ENCODE measurements at regions not wholly inside any gene's neighbourhood (a gene's known extent, or its start where the extent isn't known, plus 50 kb on each side); places are given as distances from the start of the nearest gene placed in this dataset.

DNA sequence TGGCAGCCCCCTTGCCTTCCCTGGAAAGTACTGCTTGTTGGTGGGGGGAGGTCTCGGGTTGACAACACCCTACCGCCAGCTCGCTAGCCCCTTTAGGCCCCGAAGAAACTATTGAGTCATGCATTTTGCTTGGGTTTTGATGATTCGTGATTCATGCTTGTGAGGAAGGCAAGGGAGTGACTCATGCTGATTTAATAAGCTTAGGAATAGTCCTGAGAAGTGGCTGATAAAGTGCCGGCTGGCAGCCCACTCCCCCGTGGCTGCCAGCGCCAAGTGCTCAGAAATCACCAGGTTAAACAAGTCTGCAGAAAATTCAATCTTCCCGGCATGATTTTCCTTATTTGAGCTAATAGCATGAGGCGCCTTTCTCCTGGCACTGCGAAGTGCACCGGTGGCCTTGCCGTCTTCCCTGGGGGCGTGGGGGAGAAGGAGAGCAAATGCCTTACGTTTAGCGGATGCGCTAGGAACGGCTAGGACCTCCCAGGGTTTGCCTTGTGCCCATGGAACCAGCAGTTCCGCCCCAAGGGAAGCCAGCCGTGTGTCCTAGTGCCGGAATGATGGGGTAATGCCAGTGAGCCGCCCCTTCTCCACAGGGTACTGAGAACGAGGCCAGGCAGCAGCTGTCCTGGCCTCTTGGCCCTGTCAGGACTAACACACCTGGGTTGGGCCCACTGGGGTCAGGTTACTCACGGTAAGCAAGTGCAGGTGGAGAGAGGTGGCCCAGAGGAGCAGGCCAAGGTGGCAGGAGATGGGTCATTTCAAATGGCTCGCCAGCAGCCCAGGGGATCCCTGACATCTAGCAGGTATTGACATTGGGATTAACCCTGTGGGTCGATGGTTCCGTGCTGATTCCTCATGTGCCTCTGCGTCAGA lies 151.9 kb downstream of the MACROH2A1 start:
- DNase-seq = no peak

DNA sequence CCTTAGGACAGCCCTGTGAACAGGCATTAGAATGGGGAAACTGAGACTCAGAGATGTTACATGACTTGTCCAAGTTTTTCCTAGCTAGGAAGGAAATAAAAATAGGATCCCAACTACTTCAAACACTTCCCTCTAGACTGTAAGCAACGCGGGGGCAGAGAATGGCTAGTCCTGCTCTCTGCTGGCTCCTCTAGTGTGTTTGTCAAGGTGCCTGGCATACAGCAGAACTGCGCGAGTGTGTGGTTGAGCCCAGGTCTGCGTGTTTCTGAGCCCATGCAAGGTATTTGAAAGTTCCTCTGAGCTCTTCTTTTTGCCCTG lies 152.5 kb downstream of the MACROH2A1 start:
- DNase-seq = no peak

DNA sequence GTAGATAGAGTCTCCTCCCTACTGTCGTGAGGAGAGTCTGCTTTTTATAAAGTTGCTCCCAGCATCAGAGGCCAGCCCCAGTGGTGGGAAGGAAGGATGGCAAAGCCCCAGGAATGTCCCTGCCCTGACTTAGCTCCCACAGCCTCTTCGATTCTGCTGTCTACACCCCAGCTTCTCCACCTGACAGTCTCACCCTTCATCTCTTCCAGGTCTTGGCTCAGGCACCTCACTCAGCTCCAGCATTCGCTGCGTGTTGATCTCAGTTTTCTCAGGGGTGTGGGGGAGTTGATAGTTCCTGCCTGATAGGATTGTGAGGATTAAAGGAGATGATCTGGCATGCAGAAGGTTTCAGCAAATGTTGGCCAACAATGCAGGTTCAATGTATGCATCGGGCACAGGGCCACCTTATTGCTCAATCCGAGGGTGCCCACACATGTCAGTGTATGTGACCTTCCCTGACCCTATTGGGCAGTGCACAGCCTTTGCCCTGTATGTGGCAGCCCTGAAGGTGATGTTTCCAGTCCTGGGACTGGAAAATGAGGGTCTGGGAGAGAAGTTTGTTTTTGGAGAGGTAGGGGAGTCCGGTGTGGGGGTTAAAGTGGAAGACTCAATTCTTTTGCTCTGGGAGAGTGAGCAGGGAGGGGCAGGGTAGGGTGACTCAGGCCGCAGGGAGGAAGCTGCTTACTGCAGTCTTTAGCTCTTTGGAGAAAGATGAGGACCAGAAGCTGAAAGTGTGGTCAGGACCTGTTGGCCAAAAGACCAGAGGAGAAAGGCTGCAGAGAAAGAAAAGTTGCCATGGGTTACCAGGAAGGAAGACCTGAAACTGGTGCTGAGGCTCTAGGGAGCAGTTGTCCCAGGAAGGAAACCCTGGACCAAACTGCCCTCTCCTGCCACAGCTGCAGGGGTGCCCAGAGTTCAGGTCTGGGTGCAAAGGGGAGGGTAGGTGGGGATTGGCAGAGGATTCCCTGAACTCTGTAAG lies 153.2 kb downstream of the MACROH2A1 start:
- no peak for DNase-seq

DNA sequence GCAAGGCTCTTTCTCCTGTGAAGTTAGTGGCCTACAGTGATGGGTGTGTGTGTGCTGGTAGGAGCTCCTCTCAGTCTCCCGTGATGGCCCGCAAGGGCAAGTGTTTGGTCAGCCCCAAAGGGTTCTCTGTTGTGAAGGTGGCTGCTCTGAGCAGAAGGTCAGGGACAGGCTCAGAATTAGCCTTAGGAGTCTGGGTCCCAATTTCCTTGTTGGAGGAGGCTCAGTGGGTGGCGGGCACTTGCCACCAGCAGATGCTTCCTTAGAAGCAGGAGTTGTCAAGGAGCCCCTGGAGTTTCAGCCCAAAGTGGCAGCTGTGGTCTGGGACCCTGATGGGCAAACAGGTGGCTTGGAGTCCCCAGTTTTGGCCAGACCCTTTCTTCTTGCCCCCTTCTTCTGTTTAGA lies 154.4 kb downstream of the MACROH2A1 start:
- DNase-seq = no peak

DNA sequence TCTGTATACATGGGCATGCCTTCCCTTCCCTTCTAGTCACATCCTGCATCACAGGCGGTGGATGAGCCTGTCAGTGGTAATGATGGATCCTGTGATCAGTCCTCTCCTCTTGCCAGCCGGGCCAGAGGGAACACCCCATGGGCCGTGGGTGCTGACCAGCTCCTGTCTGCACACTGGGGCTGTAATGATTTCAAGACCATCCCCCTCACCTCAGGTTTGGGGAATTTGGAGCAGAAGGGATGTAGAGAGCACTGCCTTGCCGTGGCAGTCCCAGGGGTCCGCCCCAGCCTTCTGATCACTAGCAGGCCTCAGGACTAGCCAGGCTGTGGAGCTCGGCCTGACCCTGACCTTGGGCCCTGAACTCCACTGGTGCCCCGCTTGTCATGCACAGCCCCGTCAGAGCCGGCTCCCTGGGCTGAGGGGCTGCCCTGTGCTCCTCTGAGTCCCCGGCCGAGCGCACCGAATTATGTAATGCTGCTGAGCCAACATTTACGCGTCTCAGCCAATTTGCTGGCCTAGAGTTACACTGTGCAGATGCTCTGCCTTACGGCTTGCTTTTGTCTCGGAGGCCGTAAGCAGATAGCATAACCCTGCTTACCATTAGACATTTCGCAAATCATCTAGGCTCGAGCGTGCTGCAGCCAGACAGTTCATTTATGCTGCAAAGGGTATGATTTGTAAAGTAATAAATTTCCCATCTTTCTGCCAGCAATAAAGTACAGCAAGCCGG lies 155.3 kb downstream of the MACROH2A1 start:
- DNase-seq = no peak

DNA sequence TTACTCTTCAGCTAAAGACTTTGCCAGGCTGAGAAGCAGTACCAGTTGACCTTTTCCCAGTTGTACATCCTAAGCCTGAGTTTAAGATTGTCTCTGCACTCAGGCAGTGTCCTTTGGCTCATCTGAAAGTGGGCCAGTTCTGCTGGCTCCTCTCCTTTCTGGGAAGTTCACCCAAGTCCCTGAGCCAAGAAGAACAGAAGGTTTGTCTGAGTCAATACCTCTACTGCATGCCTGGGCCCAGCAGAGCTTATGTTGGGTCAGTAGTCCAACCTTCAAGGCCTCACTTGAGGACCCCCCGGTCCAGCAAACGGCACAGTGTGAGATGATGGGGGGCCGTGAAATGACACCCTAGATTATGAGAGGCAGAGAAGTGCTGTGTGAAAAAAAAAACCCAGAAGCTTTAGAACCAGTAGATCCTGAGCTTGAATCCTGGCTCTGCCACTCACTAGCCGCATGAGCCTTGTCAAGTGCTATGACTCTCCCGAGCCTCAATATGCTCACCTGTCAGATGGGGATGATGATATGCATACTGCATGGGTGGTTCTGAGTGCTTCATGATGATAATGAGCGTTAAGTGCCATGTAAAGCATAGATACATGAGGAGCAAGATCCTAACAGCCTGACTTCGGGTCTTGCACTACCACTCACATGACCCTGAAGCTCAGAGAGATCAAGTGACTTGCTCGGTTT lies 156.0 kb downstream of the MACROH2A1 start:
- DNase-seq = no peak

DNA sequence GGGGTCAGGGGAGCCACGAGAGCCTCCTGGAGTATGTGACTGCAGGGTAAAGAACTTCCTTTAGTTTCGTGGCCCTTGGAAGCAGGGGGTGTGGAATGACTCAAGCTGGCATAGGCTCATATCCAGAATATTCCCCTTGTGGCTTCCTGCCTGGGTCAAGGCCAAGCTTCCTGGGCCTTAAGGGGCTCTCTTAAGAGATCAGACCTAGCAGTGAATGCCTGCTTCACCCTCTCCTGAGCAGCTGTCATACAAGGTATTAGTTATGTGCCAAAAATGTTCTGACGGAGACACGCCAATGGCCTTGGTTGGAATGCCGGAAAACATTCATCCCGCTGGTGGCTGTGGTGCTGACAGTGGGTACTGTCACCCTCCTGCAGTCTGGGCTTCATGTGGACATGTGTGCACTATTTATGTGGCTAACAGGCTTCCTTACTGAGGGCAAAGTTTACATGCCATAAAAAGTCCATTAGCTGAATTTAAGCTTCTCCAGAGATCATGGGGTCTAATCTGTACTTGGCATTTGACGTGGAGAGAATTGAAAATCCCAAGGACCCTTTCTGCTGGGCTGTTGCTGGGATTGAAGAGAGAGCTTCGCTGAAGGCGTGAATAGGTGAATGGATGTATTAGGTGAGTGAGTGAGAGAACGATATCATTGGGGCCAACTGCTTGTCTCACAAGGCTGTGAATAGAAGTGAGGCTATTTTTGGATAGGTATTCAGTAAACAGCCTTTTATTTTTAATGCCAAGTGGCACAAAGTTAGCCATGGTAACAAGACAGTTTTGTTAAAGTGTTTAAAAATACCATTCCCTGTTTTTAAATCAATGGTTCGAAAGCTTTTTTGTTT lies 156.8 kb downstream of the MACROH2A1 start:
- DNase-seq = no peak

DNA sequence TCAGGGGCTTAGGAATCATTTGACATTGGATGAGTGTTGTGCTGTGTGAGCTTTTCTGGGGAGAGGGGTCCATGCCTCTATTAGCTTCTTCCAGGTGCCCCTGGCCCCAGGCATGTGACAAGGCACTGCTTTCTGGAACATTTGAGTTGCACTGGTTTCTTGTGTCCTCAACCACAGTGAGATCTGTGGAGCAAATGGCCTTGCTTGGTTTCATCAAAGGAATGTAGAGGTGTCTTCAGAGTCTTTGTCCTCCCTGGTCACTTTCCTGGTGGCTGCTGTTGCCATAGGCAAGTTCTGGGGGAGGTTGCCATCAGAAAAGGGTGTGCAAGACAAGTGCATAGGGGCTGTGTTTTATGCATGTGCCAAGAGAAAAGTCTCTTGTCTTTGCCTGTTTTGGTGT lies 157.5 kb downstream of the MACROH2A1 start:
- no peak for DNase-seq

DNA sequence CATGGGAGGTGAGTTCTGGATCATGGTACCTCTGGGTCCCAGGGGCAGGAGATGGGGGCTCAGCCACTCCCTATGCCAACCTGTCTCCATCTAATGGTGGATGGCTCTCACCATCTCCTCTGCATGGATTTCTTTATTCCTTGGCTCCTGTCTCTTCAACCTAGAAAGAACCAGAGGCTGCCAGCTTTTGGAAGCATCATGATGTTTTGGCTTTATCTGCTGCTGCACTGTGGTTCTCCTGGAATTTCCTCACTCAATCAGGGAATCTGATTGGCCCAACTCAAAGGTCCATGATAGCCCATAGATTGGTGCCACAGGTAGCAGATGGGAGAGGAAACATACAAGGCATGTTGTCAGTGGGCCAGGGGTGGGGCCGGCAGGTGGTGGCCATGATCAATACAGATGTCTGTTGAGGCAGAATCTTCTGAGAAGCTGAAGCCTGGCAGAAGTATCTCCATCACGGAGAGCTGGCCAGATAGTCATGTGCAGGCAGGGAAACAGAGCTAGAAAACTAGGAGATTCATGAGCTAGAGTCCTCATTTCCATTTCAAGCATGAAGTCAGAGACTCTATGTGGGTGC lies 158.2 kb downstream of the MACROH2A1 start:
- DNase-seq = no peak

DNA sequence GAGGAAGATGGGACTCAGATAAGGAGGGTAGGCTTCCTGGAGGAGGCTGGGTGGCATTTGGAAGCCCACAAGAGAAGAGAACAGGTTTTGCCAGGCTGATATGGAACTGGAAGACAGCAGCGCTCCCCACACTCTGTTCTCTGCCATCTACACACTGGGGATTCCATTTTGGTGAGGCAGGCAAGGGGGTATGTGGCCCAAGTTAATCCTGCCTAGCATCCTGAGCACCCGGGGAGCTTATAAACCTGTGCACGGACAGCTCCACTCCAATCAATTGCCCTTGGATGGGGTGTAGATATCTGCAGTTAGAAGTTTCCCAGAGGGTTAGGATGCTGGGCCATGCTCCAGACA lies 158.8 kb downstream of the MACROH2A1 start:
- DNase-seq = no peak

DNA sequence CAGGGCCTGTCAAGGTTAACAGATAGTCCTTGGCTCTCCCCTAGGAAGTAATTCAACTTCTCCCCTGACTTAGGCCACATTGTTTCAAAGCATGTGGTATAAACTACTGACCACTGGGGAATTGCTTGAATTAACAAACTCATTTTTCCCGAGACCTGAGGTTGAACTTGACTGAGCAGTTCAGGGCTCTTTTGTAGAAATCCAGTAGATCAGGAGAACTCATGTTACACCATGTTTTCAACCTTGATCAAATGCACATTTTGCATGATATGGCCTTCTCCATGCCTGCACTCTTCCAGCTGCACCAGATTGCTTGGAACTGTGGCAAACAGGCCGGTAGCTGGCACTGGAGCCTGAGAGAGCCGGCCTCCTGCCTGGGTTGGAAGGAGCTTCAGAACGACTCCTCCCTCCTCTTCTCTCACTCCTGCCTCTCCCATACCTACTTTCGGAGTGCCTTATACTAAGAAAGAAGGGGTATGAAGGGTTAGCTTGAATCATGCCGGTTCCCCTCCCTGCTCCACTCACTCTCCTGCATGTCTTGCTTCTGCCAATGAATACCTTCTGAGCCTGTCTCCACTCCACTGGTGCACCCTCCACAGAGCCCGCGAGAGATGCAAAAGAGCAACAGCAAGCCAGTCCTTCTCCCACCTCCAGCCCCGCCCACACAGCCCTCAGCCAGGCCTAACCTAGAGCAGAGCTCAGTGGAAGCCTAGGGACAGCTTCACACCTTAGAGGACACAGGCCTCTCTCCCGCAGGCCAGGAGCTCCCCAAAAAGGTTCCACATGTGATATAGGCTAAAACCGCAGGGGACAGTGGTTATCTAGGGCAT lies 159.4 kb downstream of the MACROH2A1 start:
- DNase-seq = no peak

DNA sequence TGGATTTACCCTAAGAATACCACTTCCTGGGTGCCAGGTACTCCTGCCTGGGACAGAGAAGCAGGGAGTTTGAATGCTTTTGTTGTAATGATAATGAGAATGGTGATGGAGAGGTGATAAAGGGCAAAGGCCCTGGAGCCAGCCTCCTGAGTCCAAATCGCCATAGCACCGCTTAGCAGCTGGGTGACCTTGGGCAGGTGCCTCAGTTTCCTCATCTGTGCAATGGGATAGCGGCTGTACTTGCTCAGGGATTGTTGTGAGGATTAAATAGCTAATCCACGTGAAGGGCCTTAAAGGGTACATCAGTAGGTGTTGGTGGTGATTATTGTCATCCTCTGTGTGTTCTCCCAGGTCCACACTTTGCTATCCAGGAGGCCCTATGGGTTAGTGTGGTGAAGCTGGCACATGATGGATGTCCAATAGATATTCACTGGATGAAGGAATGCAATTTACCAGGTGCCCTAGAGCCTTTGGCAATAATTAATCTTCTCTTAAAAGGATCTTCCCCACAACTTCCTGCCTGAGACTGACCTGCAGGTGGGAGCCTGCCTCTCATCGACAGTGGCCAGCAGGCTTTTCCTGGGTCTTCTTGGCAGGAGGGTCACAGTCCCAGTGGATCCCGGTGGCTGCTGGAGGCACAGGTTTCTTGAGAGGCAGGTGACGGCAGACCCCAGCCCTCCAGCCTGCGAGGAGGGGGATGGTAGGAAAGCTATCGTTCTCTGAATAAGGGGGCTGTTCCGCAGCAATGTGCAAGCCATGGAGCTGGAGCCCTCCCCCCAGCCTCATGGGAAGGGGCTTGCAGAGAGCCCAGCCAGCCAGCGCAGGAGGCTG lies 160.2 kb downstream of the MACROH2A1 start:
- DNase-seq = no peak

DNA sequence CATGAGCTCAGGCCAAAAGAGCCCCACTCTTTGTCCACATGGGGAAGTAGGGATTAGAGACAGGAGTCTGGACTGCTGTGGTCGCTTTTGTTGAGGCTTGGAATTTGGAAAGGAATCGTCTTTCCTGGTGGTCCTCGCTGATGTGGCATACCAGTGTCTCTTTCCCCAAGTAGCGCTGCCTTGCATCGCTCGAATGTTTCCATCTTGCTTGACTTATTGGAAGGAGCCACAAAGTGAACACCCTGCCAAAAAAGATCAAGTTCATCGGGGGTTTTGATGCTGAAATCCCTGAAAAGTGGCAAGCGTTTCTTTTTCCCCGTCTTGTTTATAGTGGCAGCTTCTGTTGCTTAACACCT lies 161.3 kb downstream of the MACROH2A1 start:
- no peak for DNase-seq

DNA sequence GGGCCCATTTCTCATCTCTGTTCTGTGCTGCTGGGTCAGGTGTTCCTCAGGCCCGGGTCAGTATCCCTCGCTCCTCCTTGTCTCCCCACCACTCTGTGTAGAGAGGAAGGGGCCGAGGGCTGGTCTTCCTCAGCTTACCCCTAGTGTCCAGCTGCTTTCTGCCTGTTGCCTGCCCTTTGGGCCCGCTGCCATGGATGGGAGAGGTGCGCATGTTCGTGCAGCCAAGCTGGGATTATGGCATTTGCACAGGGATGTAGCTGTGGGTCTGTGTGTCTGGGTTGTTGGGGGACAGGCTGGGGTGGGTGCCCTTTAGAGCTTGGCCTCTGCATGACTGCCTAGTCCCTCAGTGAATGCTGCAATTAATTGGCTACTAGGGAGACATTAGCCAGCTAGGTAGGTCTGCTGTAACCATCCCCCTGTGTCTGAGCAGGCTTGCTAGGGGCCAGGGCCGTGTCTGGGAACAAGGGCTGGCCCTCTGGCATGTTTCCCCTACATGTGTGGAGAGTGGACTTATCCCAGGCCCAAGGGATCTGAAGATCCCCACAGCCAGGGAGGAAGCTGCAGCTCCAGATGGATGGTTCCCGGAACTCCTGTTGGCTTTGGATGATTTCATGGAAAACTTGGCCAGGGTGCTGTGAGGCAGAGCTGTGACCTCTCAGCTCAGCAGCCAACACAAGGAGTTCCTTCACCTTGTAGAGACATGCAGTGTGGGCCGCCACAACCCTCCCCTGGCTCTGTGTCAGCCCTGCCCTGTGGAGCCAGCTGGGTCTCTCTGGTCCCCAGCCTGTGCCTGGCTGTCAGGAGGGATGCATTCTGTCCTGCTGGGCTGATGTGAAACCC lies 161.9 kb downstream of the MACROH2A1 start:
- no peak for DNase-seq

DNA sequence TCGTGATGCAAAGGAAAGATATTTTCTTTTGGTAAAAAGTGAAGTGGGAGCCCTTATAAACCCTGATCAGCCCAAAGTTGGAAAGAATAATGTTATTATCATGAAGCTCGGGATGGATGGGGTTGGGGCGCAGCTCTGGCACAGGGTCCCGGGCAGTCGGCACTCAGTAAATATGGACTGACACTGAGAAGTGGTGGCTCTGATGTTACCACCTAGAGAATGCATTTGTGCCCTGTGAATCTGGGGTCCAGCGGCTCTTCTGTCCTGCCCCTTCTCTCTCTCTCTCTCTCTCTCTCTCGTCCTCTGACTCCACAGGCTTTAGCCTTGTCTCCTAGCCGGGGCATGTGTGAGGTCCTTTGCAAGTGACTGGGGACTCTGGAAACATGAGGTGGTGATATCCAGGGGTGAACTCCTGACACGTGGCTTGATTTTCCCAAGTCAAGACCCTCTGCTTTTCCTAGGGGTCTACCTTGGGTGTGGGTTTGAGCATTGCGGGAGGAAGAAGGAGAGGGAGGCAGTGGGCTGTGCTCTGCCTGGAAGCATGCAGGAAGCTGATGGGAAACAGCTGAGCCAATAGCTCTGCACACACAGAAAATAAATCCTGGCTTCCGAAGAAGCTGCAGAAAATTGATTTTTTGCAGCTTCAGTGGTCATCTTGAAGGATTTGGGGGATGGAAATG lies 162.7 kb downstream of the MACROH2A1 start:
- no peak for DNase-seq

DNA sequence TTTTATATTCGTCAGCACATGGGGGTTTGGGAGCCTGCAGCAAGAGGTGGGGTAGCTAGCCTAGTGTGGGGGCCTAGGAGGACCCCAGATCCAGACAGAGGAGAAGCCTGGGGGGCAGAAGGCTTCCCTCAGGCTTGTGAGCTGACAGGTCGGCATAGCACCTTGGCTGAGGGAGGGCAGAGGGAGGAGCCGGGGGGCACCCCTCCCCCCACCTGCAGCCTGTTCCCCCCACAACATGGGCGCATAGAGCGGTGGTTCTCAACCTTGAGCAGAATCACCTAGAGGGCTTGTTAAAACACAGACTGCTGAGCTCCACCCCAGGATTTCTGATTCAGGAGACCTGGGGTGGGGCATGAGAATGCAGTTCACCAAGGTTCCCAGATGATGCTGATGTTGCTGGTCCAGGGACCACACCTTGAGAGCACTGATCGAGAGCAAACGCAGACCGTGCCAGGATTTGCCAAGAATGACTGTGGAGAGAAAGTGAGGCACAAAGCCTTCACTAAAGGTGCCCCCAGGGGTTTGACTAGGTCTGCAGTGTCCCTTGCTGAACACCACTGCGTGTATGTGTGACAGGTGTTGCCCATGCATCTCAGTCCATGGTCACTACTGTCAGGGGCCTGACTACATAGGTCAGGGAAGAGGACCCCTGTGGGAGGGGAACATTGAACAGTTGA lies 163.3 kb downstream of the MACROH2A1 start:
- DNase-seq = no peak

DNA sequence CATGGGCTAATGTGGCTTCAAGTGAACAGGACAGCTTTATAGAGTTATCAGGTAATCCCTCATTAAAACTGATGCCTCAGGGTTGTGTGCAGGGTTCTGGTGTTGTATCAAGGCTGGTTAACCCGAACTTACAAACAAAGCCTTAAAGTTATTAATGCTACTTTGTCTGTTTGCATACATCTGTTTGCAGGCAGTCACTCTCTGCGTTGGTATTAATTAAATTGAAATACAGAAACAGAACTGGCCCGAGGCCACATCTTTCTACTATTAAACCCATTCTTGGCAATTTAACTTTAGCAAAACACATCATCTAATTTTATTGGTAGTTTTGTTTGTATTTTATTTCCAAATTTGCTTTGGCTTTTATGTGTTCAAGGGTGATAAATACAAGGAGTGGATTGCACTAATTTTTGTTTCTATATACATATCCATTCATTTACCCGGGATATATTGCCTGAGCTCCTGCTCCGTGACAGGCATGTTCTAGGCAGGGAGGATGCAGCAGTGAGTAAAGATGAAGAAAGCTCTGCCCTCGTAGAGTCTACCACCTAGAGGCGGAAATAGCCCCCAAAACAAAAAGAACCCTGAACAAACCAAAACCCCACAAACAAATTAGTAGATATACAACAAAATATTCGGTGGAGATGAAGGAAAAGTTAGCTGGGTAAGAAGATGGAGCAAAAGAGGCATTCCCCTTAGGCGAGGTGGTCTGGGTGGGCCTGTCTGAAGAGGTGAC lies 164.2 kb downstream of the MACROH2A1 start:
- DNase-seq = no peak

Data from NCI-H1694 (cell line).